CD4-positive, CD25-positive, alpha-beta regulatory T cell (primary cell): ENCODE measurements at regions not wholly inside any gene's neighbourhood (a gene's known extent, or its start where the extent isn't known, plus 50 kb on each side); places are given as distances from the start of the nearest gene placed in this dataset.

Source experiments
- ATAC-seq, 2 donors: fragments of 150-1000 bp; cut with Tn5 transposase; one replicate each; pipeline ENCODE4 v1.10.0; 2021; ENCODE audit warnings: low read depth in 2 of 2, moderate number of reproducible peaks in 2 of 2, moderate library complexity in 1 of 2
- DNase-seq, 3 donors: peaks; one replicate each; pipeline versions ENCODE4 v3.0.0 to v3.0.0-alpha.2; 2012 to 2022; ENCODE audit warnings: mixed read lengths in 1 of 3
- H3K27ac ChIP-seq: one replicate; pipeline ENCODE4 v1.7.0; 2013; ENCODE audit warnings: mild to moderate bottlenecking, low read length; ENCODE audit not compliant: insufficient read depth, poor library complexity, severe bottlenecking
- H3K27me3 ChIP-seq: one replicate; pipeline ENCODE4 v1.7.0; 2013; ENCODE audit warnings: low read length; ENCODE audit not compliant: control insufficient read depth, insufficient read depth
- H3K36me3 ChIP-seq: one replicate; pipeline ENCODE4 v1.7.0; 2013; ENCODE audit warnings: mild to moderate bottlenecking, low read length, moderate library complexity; ENCODE audit not compliant: control insufficient read depth, insufficient read depth
- H3K4me1 ChIP-seq: 2 replicates; pipeline ENCODE4 v1.7.0; 2013; ENCODE audit warnings: mild to moderate bottlenecking, low read length; ENCODE audit not compliant: insufficient read depth, control insufficient read depth, poor library complexity, severe bottlenecking
- H3K4me3 ChIP-seq: one replicate; pipeline ENCODE4 v1.7.0; 2013; ENCODE audit warnings: low read depth, mild to moderate bottlenecking, low read length, moderate library complexity
- H3K9me3 ChIP-seq, 2 experiments: 1 replicate in 1 of 2; 2 replicates in 1 of 2; pipeline ENCODE4 v1.7.0; 2013; ENCODE audit warnings: low read length in 2 of 2, mild to moderate bottlenecking in 1 of 2, moderate library complexity in 1 of 2; ENCODE audit not compliant: control insufficient read depth in 2 of 2
- H3K27ac Mint-ChIP-seq, 3 donors: one replicate each; pipeline ENCODE4 v1.8.0; 2020 to 2022; ENCODE audit warnings: mild to moderate bottlenecking in 3 of 3, mixed read lengths in 3 of 3, moderate library complexity in 2 of 3
- H3K27me3 Mint-ChIP-seq: one replicate; pipeline ENCODE4 v1.8.0; 2022; ENCODE audit warnings: mild to moderate bottlenecking, mixed read lengths
- H3K36me3 Mint-ChIP-seq: one replicate; pipeline ENCODE4 v1.8.0; 2020; ENCODE audit warnings: mixed read lengths
- H3K4me1 Mint-ChIP-seq, 4 donors: one replicate each; pipeline ENCODE4 v1.8.0; 2020 to 2022; ENCODE audit warnings: mixed read lengths in 4 of 4, mild to moderate bottlenecking in 1 of 4
- H3K4me3 Mint-ChIP-seq, 4 donors: one replicate each; pipeline ENCODE4 v1.8.0; 2020 to 2022; ENCODE audit warnings: mild to moderate bottlenecking in 4 of 4, mixed read lengths in 4 of 4, moderate library complexity in 3 of 4
- H3K9me3 Mint-ChIP-seq, 7 donors: one replicate each; pipeline ENCODE4 v1.8.0; 2020 to 2022; ENCODE audit warnings: mixed read lengths in 7 of 7, mild to moderate bottlenecking in 3 of 7, moderate library complexity in 2 of 7

DNA sequence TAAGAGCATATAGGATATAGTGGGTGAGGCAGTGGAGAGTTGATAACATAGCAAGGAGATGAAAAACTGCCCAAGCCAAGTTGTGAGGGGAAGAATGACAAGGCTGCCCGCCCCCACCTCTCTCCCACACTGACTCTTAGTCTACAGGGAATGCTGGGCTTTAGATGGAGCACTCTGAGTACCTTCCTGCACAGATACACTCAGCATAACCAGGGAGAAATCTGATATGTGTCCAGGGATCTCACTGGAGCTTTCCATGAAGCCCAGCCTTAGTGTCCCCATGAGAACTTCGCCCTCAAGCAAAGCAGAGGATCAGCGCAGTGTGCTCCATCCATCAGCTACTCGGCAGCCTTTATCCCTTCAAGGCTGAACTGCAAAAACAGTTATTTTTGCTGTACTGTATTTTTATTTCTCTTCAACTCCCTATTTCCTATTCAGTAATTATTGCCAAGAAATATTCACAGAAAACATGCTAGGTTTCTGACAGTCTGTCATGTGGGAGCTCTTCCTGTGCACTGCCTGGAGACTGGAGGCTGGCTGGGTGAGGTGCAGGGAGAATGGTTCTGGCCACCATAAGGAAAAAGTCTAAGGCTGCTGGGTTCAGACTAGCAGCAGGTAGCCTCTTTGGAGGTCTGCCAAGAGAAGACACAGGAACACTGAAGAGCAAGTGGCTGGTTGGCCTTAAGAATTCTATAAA, 475.2 kb upstream of the PPP2R3A start:
- H3K4me1 ChIP-seq = no peaks in the 10 kb centered on the region
- no peak overlapping the region for H3K4me3 Mint-ChIP-seq

DNA sequence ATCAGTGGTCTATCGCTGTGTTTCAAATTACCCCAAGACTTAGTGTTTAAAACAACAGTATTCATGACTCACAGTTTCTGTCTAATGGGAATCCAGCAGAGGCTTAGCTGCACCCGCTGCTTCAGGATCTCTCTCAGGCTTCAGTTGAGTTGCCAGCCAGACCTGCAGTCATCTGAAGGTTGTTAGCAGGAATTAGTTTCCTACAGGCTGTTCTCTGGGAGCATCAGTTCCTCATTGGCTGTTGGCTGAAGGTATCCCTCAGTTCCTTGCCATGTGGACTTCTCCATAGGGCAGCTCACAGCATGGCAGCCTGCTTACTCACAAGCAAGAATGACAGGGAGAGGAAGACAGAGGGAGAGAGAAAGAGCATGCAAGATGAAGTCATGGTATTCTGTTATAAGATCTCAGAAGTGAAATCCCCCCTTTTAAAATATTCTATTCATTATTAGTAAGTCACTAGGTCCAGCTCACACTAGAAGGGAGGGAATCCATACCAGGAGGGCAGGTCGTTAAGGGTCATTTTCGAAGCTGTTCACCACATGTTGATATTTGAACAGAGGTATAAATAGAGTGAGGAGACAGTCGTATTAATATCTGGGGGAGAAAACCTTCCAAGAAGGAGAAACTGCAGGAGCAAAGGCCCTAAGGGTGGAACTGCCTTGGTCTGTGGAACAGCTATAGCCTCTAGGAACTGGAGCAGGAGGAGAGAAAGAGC, 473.9 kb upstream of the PPP2R3A start:
- DNase-seq = no peak
- no peak overlapping the region for H3K27ac Mint-ChIP-seq
- H3K4me1 ChIP-seq = no peaks in the 10 kb centered on the region
- no peak for ATAC-seq
- no peaks in the 10 kb centered on the region for H3K4me1 Mint-ChIP-seq
- no peaks in the 10 kb centered on the region for H3K36me3 ChIP-seq
- no peaks in the 10 kb centered on the region for H3K27me3 Mint-ChIP-seq
- no peaks in the 10 kb centered on the region for H3K27me3 ChIP-seq
- H3K9me3 ChIP-seq = no peaks in the 10 kb centered on the region
- H3K4me3 Mint-ChIP-seq = no peak overlapping the region
- no peak overlapping the region for H3K4me3 ChIP-seq
- H3K27ac ChIP-seq = no peak overlapping the region
- H3K36me3 Mint-ChIP-seq = no peaks in the 10 kb centered on the region
- peaks cover 0 to 4% (median 0%) of the 10 kb centered on the region in 7 donors for H3K9me3 Mint-ChIP-seq

More for the DNA sequence above, 475.2 kb upstream of the PPP2R3A start:
- no peaks in the 10 kb centered on the region for H3K27me3 ChIP-seq
- Mint-ChIP-seq H3K36me3 (no peaks in the 10 kb centered on the region), H3K27ac (no peak overlapping the region), H3K9me3 (peaks cover 0 to 3% (median 0%) of the 10 kb centered on the region in 7 donors), H3K27me3 (no peaks in the 10 kb centered on the region), H3K4me1 (no peaks in the 10 kb centered on the region)
- ATAC-seq (no peak), DNase-seq (no peak)
- no peaks in the 10 kb centered on the region for H3K9me3 ChIP-seq
- H3K4me3 ChIP-seq = no peak overlapping the region
- H3K36me3 ChIP-seq = no peaks in the 10 kb centered on the region
- no peak overlapping the region for H3K27ac ChIP-seq

DNA sequence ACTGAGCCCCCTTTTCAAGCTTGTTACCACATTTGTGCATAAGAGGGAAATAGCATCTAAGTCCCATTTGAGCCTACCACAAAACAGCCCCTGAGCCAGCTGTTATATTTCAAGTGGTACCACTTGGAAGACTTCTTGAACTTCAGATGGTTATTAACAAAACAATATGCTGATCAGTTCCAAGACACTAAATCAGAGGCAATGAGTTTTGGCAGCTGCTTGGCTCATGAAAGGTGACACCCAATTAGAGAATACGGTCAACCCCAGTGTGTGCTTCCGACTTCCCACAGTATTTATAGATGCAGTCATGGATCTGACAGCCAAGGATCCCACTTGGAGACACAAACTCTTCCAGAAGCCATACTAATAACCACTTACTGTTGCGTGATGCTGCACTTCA, 469.6 kb upstream of the PPP2R3A start:
- no peak overlapping the region for H3K27ac ChIP-seq
- no peak overlapping the region for H3K4me3 ChIP-seq
- Mint-ChIP-seq H3K4me1 (no peaks in the 10 kb centered on the region), H3K4me3 (no peak overlapping the region), H3K27me3 (no peaks in the 10 kb centered on the region), H3K9me3 (peaks cover 0 to 4% (median 0%) of the 10 kb centered on the region in 7 donors), H3K36me3 (no peaks in the 10 kb centered on the region), H3K27ac (no peak overlapping the region)
- DNase-seq (no peak), ATAC-seq (no peak)
- H3K27me3 ChIP-seq = no peaks in the 10 kb centered on the region
- no peaks in the 10 kb centered on the region for H3K4me1 ChIP-seq
- no peaks in the 10 kb centered on the region for H3K9me3 ChIP-seq
- H3K36me3 ChIP-seq = no peaks in the 10 kb centered on the region

DNA sequence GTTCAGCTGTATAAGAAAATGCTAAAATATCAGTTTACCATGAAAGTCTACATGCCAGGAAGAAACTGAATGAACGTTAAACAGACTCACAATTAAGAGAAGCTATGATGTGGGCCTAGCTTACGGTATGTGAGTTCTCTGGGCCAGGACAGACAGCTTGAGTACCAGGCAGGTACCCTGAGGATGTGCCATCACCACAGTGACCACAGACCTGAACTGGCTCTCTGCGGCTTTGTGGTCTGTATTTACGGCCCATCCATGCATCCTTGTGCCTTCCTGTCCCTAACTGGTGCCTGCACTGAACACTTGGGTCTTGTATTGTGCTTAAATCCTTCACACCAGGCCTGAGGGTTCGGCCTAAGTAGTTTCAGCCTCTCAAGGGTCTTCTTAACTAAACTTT, 467.5 kb upstream of the PPP2R3A start:
- H3K27ac Mint-ChIP-seq = no peak overlapping the region
- Histone ChIP-seq H3K27ac (no peak overlapping the region), H3K9me3 (no peaks in the 10 kb centered on the region), H3K36me3 (no peaks in the 10 kb centered on the region), H3K4me1 (no peaks in the 10 kb centered on the region), H3K4me3 (no peak overlapping the region), H3K27me3 (no peaks in the 10 kb centered on the region)
- peaks cover 0 to 2% (median 0%) of the 10 kb centered on the region in 7 donors for H3K9me3 Mint-ChIP-seq
- H3K4me1 Mint-ChIP-seq = no peaks in the 10 kb centered on the region
- H3K4me3 Mint-ChIP-seq = no peak overlapping the region
- ATAC-seq = no peak
- H3K27me3 Mint-ChIP-seq = no peaks in the 10 kb centered on the region
- no peak for DNase-seq
- no peaks in the 10 kb centered on the region for H3K36me3 Mint-ChIP-seq

DNA sequence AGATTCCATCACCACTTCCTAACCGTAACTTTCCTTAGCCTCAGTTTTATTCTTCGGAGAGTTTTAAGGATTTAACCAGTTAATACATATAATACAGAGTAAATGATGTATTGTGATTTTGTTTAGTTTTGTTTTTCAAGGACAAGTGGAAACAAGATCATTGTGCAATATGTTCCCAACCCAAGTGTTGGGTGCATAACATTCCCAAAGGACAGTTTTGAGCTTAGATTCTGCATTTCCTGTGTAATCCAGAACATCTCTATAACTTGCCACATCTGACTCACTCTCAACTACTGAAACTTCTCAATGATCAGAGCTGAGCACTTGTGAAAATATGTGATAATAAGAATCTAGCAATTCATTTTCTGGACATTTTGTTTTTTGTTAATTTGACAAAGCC, 466.1 kb upstream of the PPP2R3A start:
- ATAC-seq (no peak), DNase-seq (no peak)
- Histone ChIP-seq H3K9me3 (no peaks in the 10 kb centered on the region), H3K4me1 (no peaks in the 10 kb centered on the region), H3K27me3 (no peaks in the 10 kb centered on the region), H3K4me3 (no peak overlapping the region), H3K36me3 (no peaks in the 10 kb centered on the region), H3K27ac (no peak overlapping the region)
- Mint-ChIP-seq H3K27me3 (no peaks in the 10 kb centered on the region), H3K27ac (no peak overlapping the region), H3K9me3 (peaks cover 0 to 2% (median 0%) of the 10 kb centered on the region in 7 donors), H3K4me1 (no peaks in the 10 kb centered on the region), H3K36me3 (no peaks in the 10 kb centered on the region), H3K4me3 (no peak overlapping the region)

DNA sequence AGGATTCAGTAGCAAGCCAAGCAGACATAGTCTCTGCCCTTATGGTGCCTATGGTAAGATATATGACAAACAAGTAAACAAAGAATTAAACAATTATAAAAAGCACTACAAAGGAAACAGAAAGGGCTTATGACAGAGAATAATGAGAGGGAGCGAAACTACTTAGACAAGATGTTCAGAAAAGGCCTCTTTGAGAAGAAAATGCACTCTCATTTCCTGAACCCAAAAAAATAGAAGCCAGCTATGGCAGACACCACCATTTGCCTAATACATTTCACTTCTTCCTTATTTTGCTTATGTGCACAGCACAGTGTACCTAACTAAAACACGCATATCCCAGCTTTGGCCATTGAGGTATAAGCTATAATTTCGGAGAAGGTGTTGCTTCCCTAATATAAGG, 465.5 kb upstream of the PPP2R3A start:
- no peak overlapping the region for H3K4me3 ChIP-seq
- Mint-ChIP-seq H3K27me3 (no peaks in the 10 kb centered on the region), H3K9me3 (peaks cover 0 to 4% (median 0%) of the 10 kb centered on the region in 7 donors), H3K27ac (no peak overlapping the region), H3K4me1 (no peaks in the 10 kb centered on the region), H3K4me3 (no peak overlapping the region), H3K36me3 (no peaks in the 10 kb centered on the region)
- H3K9me3 ChIP-seq = no peaks in the 10 kb centered on the region
- no peaks in the 10 kb centered on the region for H3K4me1 ChIP-seq
- no peak overlapping the region for H3K27ac ChIP-seq
- no peaks in the 10 kb centered on the region for H3K36me3 ChIP-seq
- ATAC-seq (no peak), DNase-seq (no peak)
- no peaks in the 10 kb centered on the region for H3K27me3 ChIP-seq

DNA sequence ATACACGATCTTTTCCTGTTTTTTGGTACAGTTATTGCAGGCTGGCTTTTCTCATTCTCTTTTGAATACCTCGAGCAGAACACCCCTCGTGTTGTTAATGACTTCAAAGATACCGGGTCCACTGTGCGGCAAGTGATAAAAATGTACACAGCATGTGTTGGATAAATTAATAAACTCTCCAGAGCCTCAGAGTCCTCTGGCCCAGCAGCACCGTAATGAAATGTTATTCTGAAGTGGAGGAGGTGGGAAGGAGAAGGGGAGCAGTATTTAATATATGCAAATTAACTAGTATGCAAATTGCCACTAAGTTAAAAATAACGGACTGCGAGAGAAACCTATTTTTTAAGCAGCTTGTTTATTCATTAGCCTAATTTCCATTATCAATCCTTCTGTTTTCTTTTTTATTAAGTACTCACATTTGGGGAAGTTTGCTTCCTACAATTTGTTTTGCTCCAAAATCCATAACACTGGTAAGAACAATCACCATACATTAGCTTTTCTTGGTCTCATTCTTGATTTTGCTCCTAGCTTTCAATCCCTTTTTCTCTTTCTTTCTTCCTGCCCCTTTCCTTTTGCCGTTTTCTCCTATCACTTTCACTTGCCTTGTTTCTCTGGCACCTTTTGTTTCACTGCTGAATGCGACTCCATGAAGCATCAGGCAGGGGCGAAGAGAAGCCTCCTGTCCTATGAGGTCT, 462.3 kb upstream of the PPP2R3A start:
- no peak for DNase-seq
- H3K36me3 Mint-ChIP-seq = no peaks in the 10 kb centered on the region
- H3K27me3 Mint-ChIP-seq = no peaks in the 10 kb centered on the region
- no peaks in the 10 kb centered on the region for H3K36me3 ChIP-seq
- H3K4me1 Mint-ChIP-seq = no peaks in the 10 kb centered on the region
- H3K9me3 ChIP-seq = no peaks in the 10 kb centered on the region
- no peak for ATAC-seq
- H3K27ac ChIP-seq = no peak overlapping the region
- H3K27me3 ChIP-seq = no peaks in the 10 kb centered on the region
- no peaks in the 10 kb centered on the region for H3K4me1 ChIP-seq
- no peak overlapping the region for H3K27ac Mint-ChIP-seq
- H3K4me3 ChIP-seq = no peak overlapping the region
- H3K9me3 Mint-ChIP-seq = peaks cover 0 to 5% (median 0%) of the 10 kb centered on the region in 7 donors
- H3K4me3 Mint-ChIP-seq = no peak overlapping the region
